Glutamatergic neuron (in vitro differentiated cells): ENCODE measurements at regions not wholly inside any gene's neighbourhood (a gene's known extent, or its start where the extent isn't known, plus 50 kb on each side); places are given as distances from the start of the nearest gene placed in this dataset.

Experiments
- DNase-seq: peaks from one replicate; pipeline ENCODE4 v3.0.0; 2022
- H3K27ac Mint-ChIP-seq: one replicate; pipeline ENCODE4 v1.8.0; 2020; ENCODE audit warnings: mild to moderate bottlenecking, mixed read lengths, inconsistent platforms; ENCODE audit not compliant: unreplicated experiment
- H3K27me3 Mint-ChIP-seq: one replicate; pipeline ENCODE4 v1.8.0; 2020; ENCODE audit warnings: mild to moderate bottlenecking, moderate library complexity, mixed read lengths, inconsistent platforms; ENCODE audit not compliant: unreplicated experiment
- H3K36me3 Mint-ChIP-seq: one replicate; pipeline ENCODE4 v1.8.0; 2020; ENCODE audit warnings: mild to moderate bottlenecking, mixed read lengths, inconsistent platforms; ENCODE audit not compliant: unreplicated experiment
- H3K4me1 Mint-ChIP-seq: one replicate; pipeline ENCODE4 v1.8.0; 2020; ENCODE audit warnings: mild to moderate bottlenecking, low read depth, mixed read lengths, inconsistent platforms; ENCODE audit not compliant: unreplicated experiment
- H3K4me3 Mint-ChIP-seq: one replicate; pipeline ENCODE4 v1.8.0; 2020; ENCODE audit warnings: mild to moderate bottlenecking, mixed read lengths, inconsistent platforms; ENCODE audit not compliant: unreplicated experiment
- H3K9me3 Mint-ChIP-seq: one replicate; pipeline ENCODE4 v1.8.0; 2020; ENCODE audit warnings: mild to moderate bottlenecking, moderate library complexity, mixed read lengths, inconsistent platforms; ENCODE audit not compliant: unreplicated experiment
- TF ChIP-seq, protein P1 (sequence below): fragments of 200-600 bp; sonication (generic); IDR thresholded peaks from one replicate; pipeline ENCODE4 v1.5.0; 2021; ENCODE audit not compliant: partially characterized antibody, unreplicated experiment

DNA sequence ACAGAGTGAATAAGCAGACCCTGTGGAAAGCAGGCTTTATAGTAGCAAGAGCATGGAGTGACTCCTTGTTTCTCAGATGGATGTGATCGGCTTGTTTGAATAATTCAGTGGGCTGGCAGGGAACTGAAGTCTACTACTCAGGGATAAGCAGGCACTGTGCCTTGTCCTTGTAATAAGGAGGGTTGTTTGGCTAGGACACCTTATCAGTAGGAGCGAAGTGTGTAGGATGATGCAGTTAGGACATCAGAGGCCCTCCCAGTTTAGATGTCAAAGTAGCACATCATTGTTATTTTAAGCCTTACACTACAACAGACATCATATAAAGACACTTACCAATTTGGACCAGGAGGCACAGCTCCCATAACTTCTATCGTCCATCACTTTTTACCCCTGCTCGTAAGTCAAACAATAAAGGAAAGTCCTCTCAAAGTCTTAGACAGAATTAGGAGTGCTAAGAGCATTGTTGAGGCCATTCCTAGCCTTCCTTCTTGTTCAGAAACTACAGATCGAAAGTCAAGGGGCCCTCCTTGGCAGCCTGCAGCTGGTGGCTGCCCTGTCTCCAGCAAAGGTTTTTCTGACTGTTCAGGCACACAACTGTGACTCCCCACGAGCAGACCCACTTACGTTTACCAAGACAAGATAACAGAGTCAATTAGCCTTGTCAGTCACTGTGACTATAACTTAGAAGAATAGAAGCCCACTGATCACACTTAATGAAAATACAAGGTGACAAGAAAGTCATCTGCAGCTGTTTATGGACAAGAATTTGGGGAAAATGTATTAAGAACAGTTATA is 218.6 kb downstream of the SNX18 start:
- DNase-seq, result no peak
- peaks cover 21% of the 10 kb centered on the region for H3K4me1 Mint-ChIP-seq
- peaks cover 2% of the 10 kb centered on the region for H3K27me3 Mint-ChIP-seq
- H3K9me3 Mint-ChIP-seq, result peaks cover 2% of the 10 kb centered on the region
- peaks cover 6% of the 10 kb centered on the region for H3K36me3 Mint-ChIP-seq
- no peak overlapping the region for H3K4me3 Mint-ChIP-seq
- TF ChIP-seq, protein P1, sequence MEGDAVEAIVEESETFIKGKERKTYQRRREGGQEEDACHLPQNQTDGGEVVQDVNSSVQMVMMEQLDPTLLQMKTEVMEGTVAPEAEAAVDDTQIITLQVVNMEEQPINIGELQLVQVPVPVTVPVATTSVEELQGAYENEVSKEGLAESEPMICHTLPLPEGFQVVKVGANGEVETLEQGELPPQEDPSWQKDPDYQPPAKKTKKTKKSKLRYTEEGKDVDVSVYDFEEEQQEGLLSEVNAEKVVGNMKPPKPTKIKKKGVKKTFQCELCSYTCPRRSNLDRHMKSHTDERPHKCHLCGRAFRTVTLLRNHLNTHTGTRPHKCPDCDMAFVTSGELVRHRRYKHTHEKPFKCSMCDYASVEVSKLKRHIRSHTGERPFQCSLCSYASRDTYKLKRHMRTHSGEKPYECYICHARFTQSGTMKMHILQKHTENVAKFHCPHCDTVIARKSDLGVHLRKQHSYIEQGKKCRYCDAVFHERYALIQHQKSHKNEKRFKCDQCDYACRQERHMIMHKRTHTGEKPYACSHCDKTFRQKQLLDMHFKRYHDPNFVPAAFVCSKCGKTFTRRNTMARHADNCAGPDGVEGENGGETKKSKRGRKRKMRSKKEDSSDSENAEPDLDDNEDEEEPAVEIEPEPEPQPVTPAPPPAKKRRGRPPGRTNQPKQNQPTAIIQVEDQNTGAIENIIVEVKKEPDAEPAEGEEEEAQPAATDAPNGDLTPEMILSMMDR, result no peak
- H3K27ac Mint-ChIP-seq, result no peak overlapping the region

DNA sequence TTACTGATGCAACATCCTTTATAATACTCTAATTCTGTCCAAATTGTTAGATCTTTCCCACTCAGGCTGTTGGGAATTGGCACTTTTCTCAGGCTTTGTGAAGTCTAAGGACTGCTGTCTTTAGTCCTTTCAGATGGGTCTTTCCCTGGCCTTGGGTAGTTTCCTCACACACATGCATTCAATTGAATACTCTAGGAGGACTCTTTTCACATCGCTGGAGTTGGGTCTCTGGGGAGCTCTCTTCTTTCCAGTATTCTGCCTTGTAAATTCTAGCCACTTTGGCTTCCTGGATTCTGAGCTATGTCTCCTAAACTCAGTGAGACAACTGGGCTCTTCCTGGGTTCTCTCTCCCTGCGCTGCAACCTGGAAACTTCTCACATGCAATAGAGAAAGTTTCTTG is 215.5 kb downstream of the SNX18 start:
- TF ChIP-seq, protein P1, result no peak
- H3K4me1 Mint-ChIP-seq, result peaks cover 8% of the 10 kb centered on the region
- no peak overlapping the region for H3K27ac Mint-ChIP-seq
- no peak for DNase-seq
- H3K36me3 Mint-ChIP-seq, result no peaks in the 10 kb centered on the region
- no peak overlapping the region for H3K4me3 Mint-ChIP-seq
- no peaks in the 10 kb centered on the region for H3K27me3 Mint-ChIP-seq
- peaks cover 1% of the 10 kb centered on the region for H3K9me3 Mint-ChIP-seq

DNA sequence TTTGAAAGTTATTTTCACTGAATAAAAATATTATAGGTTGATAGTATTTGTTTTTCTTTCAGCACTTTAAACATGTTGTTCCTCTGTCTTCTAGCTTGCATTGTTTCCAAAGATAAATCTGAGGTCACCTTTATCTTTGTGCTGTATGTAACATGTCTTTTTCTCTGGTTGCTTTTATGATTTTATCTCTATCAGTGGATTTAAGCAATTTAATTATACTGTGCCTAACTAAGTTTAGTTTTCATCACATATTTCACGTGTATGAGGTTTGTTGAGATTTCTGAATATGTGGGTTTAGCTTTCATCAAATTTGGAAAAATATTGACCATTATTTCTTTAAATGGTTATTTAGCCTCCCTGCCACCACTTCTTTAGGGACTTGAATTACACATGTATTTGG is 214.5 kb downstream of the SNX18 start:
- Mint-ChIP-seq H3K4me1 (peaks cover 12% of the 10 kb centered on the region), H3K9me3 (peaks cover 5% of the 10 kb centered on the region), H3K36me3 (no peaks in the 10 kb centered on the region), H3K27ac (no peak overlapping the region), H3K27me3 (no peaks in the 10 kb centered on the region), H3K4me3 (no peak overlapping the region)
- DNase-seq, result no peak
- TF ChIP-seq, protein P1, result no peak

DNA sequence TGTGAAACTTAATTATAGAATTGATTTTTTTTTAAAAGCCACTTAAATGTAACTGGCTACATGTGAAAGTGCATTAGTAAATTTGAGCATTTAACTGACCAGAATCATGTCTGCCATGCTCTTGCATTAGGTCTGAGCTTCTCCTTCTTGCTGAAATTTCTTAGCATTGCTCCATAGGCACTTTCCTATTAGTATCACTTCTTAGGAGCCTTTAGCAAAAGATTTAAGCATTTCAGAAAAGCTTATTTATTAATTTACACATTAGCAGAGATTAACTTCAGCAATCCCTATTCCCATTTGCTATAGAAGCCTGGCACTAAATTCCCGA is 211.0 kb downstream of the SNX18 start:
- Mint-ChIP-seq H3K9me3 (peaks cover 5% of the 10 kb centered on the region), H3K4me3 (no peak overlapping the region), H3K36me3 (no peaks in the 10 kb centered on the region), H3K27ac (peak overlapping the region; percentile 72), H3K27me3 (no peaks in the 10 kb centered on the region), H3K4me1 (peaks cover 12% of the 10 kb centered on the region)
- DNase-seq, result no peak
- TF ChIP-seq, protein P1, result no peak

DNA sequence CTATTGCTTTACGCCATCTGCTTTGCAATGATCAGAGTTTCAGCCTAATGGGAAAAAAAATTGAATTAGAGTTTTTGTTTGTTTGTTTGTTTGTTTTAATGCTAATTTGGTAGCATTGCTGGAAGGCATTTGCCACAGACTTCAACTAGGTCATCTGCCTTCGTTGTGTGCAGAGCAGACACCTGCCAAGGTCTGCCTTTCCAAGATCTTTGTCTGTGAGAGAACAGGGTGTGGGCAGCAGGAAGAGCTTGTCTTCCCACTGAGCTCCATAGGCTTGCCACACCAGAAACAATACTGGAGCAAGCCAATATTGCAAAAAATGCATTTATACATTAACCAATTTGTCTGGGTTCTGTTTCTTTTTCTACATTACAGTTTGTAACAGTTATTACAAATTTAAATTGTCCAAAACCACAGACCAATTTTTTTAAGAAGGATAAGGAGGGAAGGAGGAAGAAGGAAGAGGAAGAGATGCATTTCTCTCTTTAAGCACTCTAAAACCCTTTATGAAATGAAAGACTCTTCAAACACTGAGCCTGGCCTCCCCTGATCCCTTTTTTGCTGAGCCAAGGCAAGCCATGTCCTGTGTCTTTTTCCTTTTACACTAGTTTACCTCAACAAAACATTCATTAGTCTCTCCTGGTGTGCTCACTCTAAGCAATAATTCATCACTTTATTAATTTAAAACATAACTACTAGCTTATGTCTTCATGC is 210.5 kb downstream of the SNX18 start:
- peak overlapping the region; percentile 72 for H3K27ac Mint-ChIP-seq
- H3K27me3 Mint-ChIP-seq, result no peaks in the 10 kb centered on the region
- H3K4me1 Mint-ChIP-seq, result peaks cover 7% of the 10 kb centered on the region
- H3K4me3 Mint-ChIP-seq, result no peak overlapping the region
- no peak for DNase-seq
- TF ChIP-seq, protein P1, result no peak
- H3K36me3 Mint-ChIP-seq, result no peaks in the 10 kb centered on the region
- peaks cover 5% of the 10 kb centered on the region for H3K9me3 Mint-ChIP-seq
